ENCODE measurements at regions not wholly inside any gene's neighbourhood (a gene's known extent, or its start where the extent isn't known, plus 50 kb on each side); places are given as distances from the start of the nearest gene placed in this dataset.

DNA sequence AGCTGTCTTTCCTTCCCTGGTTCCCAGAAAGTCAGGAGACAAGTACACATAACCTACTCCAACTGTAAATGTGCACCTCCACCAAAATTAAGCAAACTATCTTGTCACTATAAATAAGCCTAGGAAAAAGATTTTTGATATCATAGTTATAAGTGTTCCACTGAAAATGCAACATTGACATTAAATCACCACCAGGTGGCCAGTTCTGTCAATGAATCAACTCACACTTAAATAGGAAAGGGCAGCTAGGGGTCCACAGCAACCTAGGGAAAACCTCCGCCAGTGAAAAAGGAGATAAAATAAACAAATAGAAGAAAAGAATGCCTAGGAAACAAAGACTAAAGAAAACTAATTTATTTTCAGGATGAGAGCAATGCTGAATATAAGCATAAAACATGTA is 243.0 kb upstream of the PTPRD start:
- BruUV-seq (replicated peaks), result no TSS peak
- ATAC-seq (no peak), DNase-seq (peak; percentile 14)
- H4K20me1 ChIP-seq (ENCODE audit: low read length), result no peaks in the 10 kb centered on the region
- H3K4me2 ChIP-seq (ENCODE audit: low read length), result no peak overlapping the region
- H3K4me3 ChIP-seq (ENCODE audit: low read length), result no peak overlapping the region
- H3K9ac ChIP-seq (ENCODE audit: low read length), result no peak overlapping the region
- no peak overlapping the region for H2AFZ ChIP-seq (ENCODE audit: low read length)
- no peaks in the 10 kb centered on the region for H3K27me3 ChIP-seq (ENCODE audit: low read length)
- ChIA-PET CTCF (interaction anchor here (0.6 to 0.8 kb wide), 2 partner anchors 50 to 464 kb away, joined by 5 to 6 read pairs; no protein-coding TSS in a partner anchor), POLR2A (ENCODE audit: unreplicated experiment) (no interaction called here)
- H3F3A ChIP-seq (ENCODE audit: low read length, unreplicated experiment), result no peaks in the 10 kb centered on the region
- H3K4me1 ChIP-seq (ENCODE audit: insufficient read depth, low read length), result no peaks in the 10 kb centered on the region
- no peak for TF ChIP-seq EZH2phosphoT487 (IDR thresholded peaks at IDR 0.05; ENCODE audit: borderline replicate concordance, low read length)
- TF ChIP-seq EZH2 (IDR thresholded peaks at IDR 0.05; ENCODE audit: low read length, unreplicated experiment), result no peak
- TF ChIP-seq, protein P1, sequence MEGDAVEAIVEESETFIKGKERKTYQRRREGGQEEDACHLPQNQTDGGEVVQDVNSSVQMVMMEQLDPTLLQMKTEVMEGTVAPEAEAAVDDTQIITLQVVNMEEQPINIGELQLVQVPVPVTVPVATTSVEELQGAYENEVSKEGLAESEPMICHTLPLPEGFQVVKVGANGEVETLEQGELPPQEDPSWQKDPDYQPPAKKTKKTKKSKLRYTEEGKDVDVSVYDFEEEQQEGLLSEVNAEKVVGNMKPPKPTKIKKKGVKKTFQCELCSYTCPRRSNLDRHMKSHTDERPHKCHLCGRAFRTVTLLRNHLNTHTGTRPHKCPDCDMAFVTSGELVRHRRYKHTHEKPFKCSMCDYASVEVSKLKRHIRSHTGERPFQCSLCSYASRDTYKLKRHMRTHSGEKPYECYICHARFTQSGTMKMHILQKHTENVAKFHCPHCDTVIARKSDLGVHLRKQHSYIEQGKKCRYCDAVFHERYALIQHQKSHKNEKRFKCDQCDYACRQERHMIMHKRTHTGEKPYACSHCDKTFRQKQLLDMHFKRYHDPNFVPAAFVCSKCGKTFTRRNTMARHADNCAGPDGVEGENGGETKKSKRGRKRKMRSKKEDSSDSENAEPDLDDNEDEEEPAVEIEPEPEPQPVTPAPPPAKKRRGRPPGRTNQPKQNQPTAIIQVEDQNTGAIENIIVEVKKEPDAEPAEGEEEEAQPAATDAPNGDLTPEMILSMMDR (conservative IDR thresholded peaks at IDR 0.05; ENCODE audit: low read depth, low read length), result peak; percentile 56
- no peak overlapping the region for H3K27ac ChIP-seq (ENCODE audit: low read length)
- H3K9me2 ChIP-seq (replicated peaks; ENCODE audit: low read length), result no peaks in the 10 kb centered on the region
- no peaks in the 10 kb centered on the region for H3K79me2 ChIP-seq (ENCODE audit: low read length)
- no peaks in the 10 kb centered on the region for H3K9me3 ChIP-seq (ENCODE audit: low read length)
- intact Hi-C loops (cut with micrococcal nuclease), result loop anchor here (1.0 kb wide), 1 partner anchor 463 kb away; no protein-coding TSS in a partner anchor
- H3K36me3 ChIP-seq (ENCODE audit: low read depth, low read length), result no peaks in the 10 kb centered on the region

- no peaks in the 10 kb centered on the region for H4K20me1 ChIP-seq (ENCODE audit: low read length)
- no peak overlapping the region for H2AFZ ChIP-seq (ENCODE audit: low read length)
- H3K36me3 ChIP-seq (ENCODE audit: low read depth, low read length), result no peaks in the 10 kb centered on the region
- DNase-seq, result no peak
- H3K27me3 ChIP-seq (ENCODE audit: low read length), result no peaks in the 10 kb centered on the region
- no peaks in the 10 kb centered on the region for H3K79me2 ChIP-seq (ENCODE audit: low read length)
- intact Hi-C loops (cut with micrococcal nuclease), result no loop called here
- POLR2A ChIA-PET (ENCODE audit: unreplicated experiment), result no interaction called here
- BruUV-seq (replicated peaks), result no TSS peak
- H3K9me2 ChIP-seq (replicated peaks; ENCODE audit: low read length), result no peaks in the 10 kb centered on the region
- TF ChIP-seq, protein P1 (conservative IDR thresholded peaks at IDR 0.05; ENCODE audit: low read depth, low read length), result no peak
- no peak for TF ChIP-seq EZH2phosphoT487 (IDR thresholded peaks at IDR 0.05; ENCODE audit: borderline replicate concordance, low read length)
- TF ChIP-seq EZH2 (IDR thresholded peaks at IDR 0.05; ENCODE audit: low read length, unreplicated experiment), result no peak
- no peak overlapping the region for H3K4me2 ChIP-seq (ENCODE audit: low read length)
- H3K4me3 ChIP-seq (ENCODE audit: low read length), result no peak overlapping the region
- H3F3A ChIP-seq (ENCODE audit: low read length, unreplicated experiment), result no peaks in the 10 kb centered on the region
- H3K9me3 ChIP-seq (ENCODE audit: low read length), result no peaks in the 10 kb centered on the region
- no peaks in the 10 kb centered on the region for H3K4me1 ChIP-seq (ENCODE audit: insufficient read depth, low read length)
- CTCF ChIA-PET, result no interaction called here
- no peak for ATAC-seq
- no peak overlapping the region for H3K9ac ChIP-seq (ENCODE audit: low read length)
- no peak overlapping the region for H3K27ac ChIP-seq (ENCODE audit: low read length)
Measured at GRCh38 chr9:10858817-10859216, 246.0 kb upstream of the PTPRD start.

DNA sequence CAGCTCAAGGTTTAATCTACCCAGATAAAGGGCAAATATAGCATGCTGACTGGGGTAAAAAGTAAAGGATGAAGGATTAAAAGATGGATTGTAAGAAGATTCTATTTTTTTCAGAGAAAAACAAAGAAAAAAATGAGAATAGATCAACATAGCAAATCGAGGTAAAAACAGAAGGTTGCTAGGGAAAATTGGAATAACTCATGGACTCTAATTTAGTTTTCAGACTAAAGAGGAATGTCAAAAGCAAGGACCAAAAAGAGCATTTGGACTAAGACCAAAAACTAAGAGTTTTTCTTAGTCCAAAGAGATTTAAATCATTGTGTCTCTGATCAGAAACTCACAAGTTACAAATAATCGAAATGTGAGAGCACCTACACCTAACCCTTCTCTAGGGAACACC is 250.7 kb upstream of the PTPRD start:
- ChIA-PET CTCF (no interaction called here), POLR2A (ENCODE audit: unreplicated experiment) (no interaction called here)
- Histone ChIP-seq H3K9me3 (ENCODE audit: low read length) (no peaks in the 10 kb centered on the region), H3K36me3 (ENCODE audit: low read depth, low read length) (no peaks in the 10 kb centered on the region), H3K9me2 (replicated peaks; ENCODE audit: low read length) (no peaks in the 10 kb centered on the region), H3K27ac (ENCODE audit: low read length) (no peak overlapping the region), H3K27me3 (ENCODE audit: low read length) (no peaks in the 10 kb centered on the region), H3K4me3 (ENCODE audit: low read length) (no peak overlapping the region), H2AFZ (ENCODE audit: low read length) (no peak overlapping the region), H3K79me2 (ENCODE audit: low read length) (no peaks in the 10 kb centered on the region), H3K9ac (ENCODE audit: low read length) (no peak overlapping the region), H3F3A (ENCODE audit: low read length, unreplicated experiment) (no peaks in the 10 kb centered on the region), H4K20me1 (ENCODE audit: low read length) (no peaks in the 10 kb centered on the region), H3K4me2 (ENCODE audit: low read length) (no peak overlapping the region), H3K4me1 (ENCODE audit: insufficient read depth, low read length) (no peaks in the 10 kb centered on the region)
- intact Hi-C loops (cut with micrococcal nuclease), result no loop called here
- BruUV-seq (replicated peaks), result no TSS peak
- ATAC-seq (no peak), DNase-seq (no peak)
- TF ChIP-seq EZH2phosphoT487 (IDR thresholded peaks at IDR 0.05; ENCODE audit: borderline replicate concordance, low read length) (no peak), EZH2 (IDR thresholded peaks at IDR 0.05; ENCODE audit: low read length, unreplicated experiment) (no peak)
- TF ChIP-seq, protein P1 (conservative IDR thresholded peaks at IDR 0.05; ENCODE audit: low read depth, low read length), result no peak
